HFFc6 (cell line): ENCODE measurements at regions not wholly inside any gene's neighbourhood (a gene's known extent, or its start where the extent isn't known, plus 50 kb on each side); places are given as distances from the start of the nearest gene placed in this dataset.

Source experiments
- DNase-seq: peaks from one replicate; pipeline ENCODE4 v3.0.0-alpha.2; 2018
- H3K27ac Mint-ChIP-seq: 2 replicates; pipeline ENCODE4 v1.8.0; 2020; ENCODE audit warnings: mild to moderate bottlenecking, mixed read lengths
- H3K27me3 Mint-ChIP-seq: 2 replicates; pipeline ENCODE4 v1.8.0; 2021; ENCODE audit warnings: mild to moderate bottlenecking, moderate library complexity, mixed read lengths; ENCODE audit not compliant: insufficient read depth
- H3K36me3 Mint-ChIP-seq: 2 replicates; pipeline ENCODE4 v1.8.0; 2021; ENCODE audit warnings: low read depth, mixed read lengths
- H3K4me1 Mint-ChIP-seq: 2 replicates; pipeline ENCODE4 v1.8.0; 2020; ENCODE audit warnings: low read depth, mixed read lengths
- H3K4me3 Mint-ChIP-seq: 2 replicates; pipeline ENCODE4 v1.8.0; 2020; ENCODE audit warnings: mild to moderate bottlenecking, moderate library complexity, mixed read lengths
- H3K9me3 Mint-ChIP-seq: 2 replicates; pipeline ENCODE4 v1.8.0; 2020; ENCODE audit warnings: mild to moderate bottlenecking, mixed read lengths
- TF ChIP-seq, protein P1 (sequence below): fragments of 200-600 bp; sonication (generic); IDR thresholded peaks from 2 replicates; pipeline ENCODE4 v1.5.0; 2021; ENCODE audit warnings: antibody characterized with exemption, mild to moderate bottlenecking

DNA sequence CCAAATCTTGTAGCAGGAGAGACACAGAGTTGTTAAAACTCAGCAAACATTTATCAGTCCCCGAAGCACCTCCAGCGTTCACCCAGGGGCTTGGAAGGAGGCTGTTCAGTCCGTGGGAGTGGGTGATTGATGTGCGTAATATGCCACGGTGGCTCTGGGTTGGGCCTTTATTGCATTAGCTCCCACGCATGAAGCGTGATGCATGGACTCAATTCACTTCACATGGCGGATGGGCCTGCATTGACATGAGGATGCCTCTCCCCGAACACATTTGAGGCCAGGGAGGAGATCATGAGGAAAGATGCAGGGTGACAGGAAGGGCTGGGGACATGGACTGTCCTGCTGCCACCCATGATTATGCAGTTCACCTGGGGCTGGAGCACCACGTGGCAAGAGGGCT is 126.5 kb downstream of the FAM43A start:
- H3K9me3 Mint-ChIP-seq, result no peaks in the 10 kb centered on the region
- DNase-seq, result no peak
- H3K27ac Mint-ChIP-seq, result no peak overlapping the region
- peaks cover 25% of the 10 kb centered on the region for H3K27me3 Mint-ChIP-seq
- no peak overlapping the region for H3K4me3 Mint-ChIP-seq
- peaks cover 15% of the 10 kb centered on the region for H3K4me1 Mint-ChIP-seq
- TF ChIP-seq, protein P1, sequence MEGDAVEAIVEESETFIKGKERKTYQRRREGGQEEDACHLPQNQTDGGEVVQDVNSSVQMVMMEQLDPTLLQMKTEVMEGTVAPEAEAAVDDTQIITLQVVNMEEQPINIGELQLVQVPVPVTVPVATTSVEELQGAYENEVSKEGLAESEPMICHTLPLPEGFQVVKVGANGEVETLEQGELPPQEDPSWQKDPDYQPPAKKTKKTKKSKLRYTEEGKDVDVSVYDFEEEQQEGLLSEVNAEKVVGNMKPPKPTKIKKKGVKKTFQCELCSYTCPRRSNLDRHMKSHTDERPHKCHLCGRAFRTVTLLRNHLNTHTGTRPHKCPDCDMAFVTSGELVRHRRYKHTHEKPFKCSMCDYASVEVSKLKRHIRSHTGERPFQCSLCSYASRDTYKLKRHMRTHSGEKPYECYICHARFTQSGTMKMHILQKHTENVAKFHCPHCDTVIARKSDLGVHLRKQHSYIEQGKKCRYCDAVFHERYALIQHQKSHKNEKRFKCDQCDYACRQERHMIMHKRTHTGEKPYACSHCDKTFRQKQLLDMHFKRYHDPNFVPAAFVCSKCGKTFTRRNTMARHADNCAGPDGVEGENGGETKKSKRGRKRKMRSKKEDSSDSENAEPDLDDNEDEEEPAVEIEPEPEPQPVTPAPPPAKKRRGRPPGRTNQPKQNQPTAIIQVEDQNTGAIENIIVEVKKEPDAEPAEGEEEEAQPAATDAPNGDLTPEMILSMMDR, result no peak
- no peaks in the 10 kb centered on the region for H3K36me3 Mint-ChIP-seq

DNA sequence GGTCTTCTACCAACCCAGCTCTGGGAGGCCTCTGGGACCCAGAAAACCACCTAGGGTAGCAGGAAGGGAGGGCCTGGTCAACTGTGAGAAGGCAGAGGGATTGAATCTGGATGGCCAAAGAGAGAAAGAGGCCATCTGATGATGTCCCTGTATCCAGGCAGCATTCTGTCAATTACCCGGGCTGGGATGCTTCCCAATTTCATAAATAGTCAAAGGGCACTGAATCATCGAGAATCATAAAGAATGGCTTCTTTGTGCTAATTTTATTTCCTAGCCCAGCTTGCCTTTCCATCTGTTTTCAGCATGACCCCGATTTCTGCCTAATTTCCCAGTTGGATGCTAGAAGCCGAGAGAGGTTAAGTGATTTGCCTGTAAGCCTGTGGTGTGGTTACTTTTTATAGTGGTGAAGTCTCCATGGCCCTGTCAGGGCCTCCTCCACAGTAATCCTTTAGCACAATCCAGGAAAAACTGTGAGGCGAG is 129.2 kb downstream of the FAM43A start:
- Mint-ChIP-seq H3K4me1 (no peaks in the 10 kb centered on the region), H3K27me3 (peaks cover 35% of the 10 kb centered on the region), H3K4me3 (no peak overlapping the region)

DNA sequence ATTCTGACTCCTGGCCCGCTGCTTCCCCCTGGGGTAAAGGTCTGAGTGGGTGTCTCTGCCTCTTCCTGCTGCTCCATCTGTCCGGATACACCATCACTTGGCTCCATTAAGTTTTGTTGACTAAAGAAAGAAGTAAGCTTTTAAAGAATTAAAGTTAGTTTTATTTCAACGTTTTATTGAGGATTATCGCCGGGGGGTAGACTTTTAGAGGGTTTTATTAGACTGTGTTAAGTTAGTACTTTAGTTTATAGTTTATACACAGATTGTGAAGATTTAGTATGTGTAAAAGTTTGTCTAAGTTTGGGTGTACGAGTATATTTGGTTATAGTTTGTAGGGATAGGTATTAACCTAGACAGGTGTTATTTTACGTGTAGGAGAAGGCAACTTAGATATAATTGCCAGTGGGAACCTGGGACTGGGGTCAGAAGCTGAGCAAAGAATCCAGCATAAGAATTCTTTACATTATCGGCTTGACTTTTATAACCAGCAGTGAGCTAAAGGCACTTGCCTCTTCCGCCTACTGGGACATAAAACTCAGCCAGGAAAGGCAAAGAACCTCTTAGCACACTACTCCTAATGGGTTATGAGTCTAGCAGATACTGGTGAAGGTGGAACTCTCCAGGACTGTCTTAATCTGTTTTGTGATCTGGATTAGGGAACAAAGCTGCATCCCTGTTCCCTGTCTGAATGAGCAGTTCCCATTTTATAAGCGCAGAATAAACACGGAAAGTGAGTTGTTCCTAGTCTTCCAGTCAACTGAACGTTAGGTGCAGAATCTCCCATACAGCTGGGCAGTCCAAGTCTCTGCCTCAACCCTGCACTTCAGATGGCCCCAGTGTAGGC is 131.3 kb downstream of the FAM43A start:
- no peaks in the 10 kb centered on the region for H3K36me3 Mint-ChIP-seq
- no peaks in the 10 kb centered on the region for H3K9me3 Mint-ChIP-seq
- DNase-seq, result no peak
- TF ChIP-seq, protein P1, result no peak
- peaks cover 32% of the 10 kb centered on the region for H3K27me3 Mint-ChIP-seq
- no peaks in the 10 kb centered on the region for H3K4me1 Mint-ChIP-seq
- no peak overlapping the region for H3K27ac Mint-ChIP-seq
- H3K4me3 Mint-ChIP-seq, result no peak overlapping the region

More for the DNA sequence above, 129.2 kb downstream of the FAM43A start:
- Mint-ChIP-seq H3K36me3 (no peaks in the 10 kb centered on the region), H3K9me3 (no peaks in the 10 kb centered on the region), H3K27ac (no peak overlapping the region)
- DNase-seq, result no peak
- TF ChIP-seq, protein P1, result no peak

DNA sequence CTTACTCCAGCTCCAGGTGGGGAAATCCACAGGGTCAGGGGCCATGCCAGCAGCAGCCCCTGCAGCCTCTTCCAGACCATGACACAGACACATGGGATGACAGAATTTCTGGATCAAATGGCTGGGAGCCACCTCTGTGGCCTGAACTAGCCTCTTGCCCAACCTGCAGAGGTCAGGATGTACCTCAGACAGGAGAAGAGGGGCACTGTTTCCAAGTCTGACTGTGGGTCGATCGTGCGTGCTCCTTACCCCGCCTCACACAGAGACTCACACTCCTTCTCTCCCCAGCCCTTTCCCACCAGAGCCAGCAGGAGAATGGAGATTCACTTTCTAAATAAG is 131.9 kb downstream of the FAM43A start:
- H3K27ac Mint-ChIP-seq, result no peak overlapping the region
- H3K4me1 Mint-ChIP-seq, result no peaks in the 10 kb centered on the region
- H3K4me3 Mint-ChIP-seq, result no peak overlapping the region
- DNase-seq, result no peak
- TF ChIP-seq, protein P1, result no peak
- peaks cover 35% of the 10 kb centered on the region for H3K27me3 Mint-ChIP-seq
- H3K9me3 Mint-ChIP-seq, result no peaks in the 10 kb centered on the region
- no peaks in the 10 kb centered on the region for H3K36me3 Mint-ChIP-seq

DNA sequence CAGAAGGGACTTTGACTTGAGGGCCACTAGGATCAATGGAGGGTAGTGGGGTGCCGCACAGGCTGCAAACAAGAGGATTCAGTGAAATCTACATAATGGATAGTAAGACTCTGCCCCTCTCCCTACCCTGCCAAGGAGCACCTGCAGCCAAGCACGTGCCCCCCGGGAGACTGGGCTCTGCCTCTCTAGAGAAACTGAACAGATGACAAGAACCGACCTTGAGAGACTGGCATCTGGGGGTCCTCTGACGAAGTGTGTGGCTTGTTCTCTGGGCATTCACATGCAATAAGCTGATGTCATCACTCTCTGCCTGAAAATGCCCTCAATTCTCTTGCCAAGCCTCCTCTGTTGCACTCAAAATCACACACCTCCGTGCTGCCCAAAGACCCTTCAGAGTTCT is 132.3 kb downstream of the FAM43A start:
- Mint-ChIP-seq H3K4me3 (no peak overlapping the region), H3K36me3 (no peaks in the 10 kb centered on the region), H3K4me1 (no peaks in the 10 kb centered on the region), H3K27me3 (peaks cover 37% of the 10 kb centered on the region), H3K9me3 (no peaks in the 10 kb centered on the region), H3K27ac (no peak overlapping the region)
- DNase-seq, result no peak
- TF ChIP-seq, protein P1, result no peak
